ENCODE measurements at regions not wholly inside any gene's neighbourhood (a gene's known extent, or its start where the extent isn't known, plus 50 kb on each side); places are given as distances from the start of the nearest gene placed in this dataset.

GRCh38 chr3:194877291-194878119 lies 191.8 kb downstream of the FAM43A start:
- TF ChIP-seq GATA3 (IDR thresholded peaks at IDR 0.05; ENCODE audit: low read depth, low read length) (no peak), GATA2 (IDR thresholded peaks at IDR 0.05; ENCODE audit: low read depth, low read length) (no peak)

Data from SH-SY5Y (cell line).